H9 (cell line): ENCODE measurements at regions not wholly inside any gene's neighbourhood (a gene's known extent, or its start where the extent isn't known, plus 50 kb on each side); places are given as distances from the start of the nearest gene placed in this dataset.

Experiments
- DNase-seq: peaks from one replicate; pipeline ENCODE4 v3.0.0-alpha.2; 2017
- H2AFZ ChIP-seq: one replicate; pipeline ENCODE4 v1.6.1; 2013; ENCODE audit warnings: mild to moderate bottlenecking, low read length, control low read depth, moderate library complexity
- H2AK5ac ChIP-seq: 2 replicates; pipeline ENCODE4 v1.6.1; 2013; ENCODE audit warnings: low read length, control low read depth, mixed read lengths; ENCODE audit not compliant: insufficient read length
- H2BK120ac ChIP-seq: one replicate; pipeline ENCODE4 v1.6.1; 2013; ENCODE audit warnings: low read depth, mild to moderate bottlenecking, low read length, control low read depth, inconsistent platforms; ENCODE audit not compliant: poor library complexity, severe bottlenecking
- H2BK12ac ChIP-seq: 2 replicates; pipeline ENCODE4 v1.6.1; 2013; ENCODE audit warnings: low read length, control low read depth, mixed read lengths, low read depth; ENCODE audit not compliant: insufficient read length
- H2BK15ac ChIP-seq: 2 replicates; pipeline ENCODE4 v1.6.1; 2013; ENCODE audit warnings: low read depth, low read length, control low read depth
- H2BK20ac ChIP-seq: one replicate; pipeline ENCODE4 v1.6.1; 2013; ENCODE audit warnings: low read depth, mild to moderate bottlenecking, low read length, control low read depth, inconsistent platforms; ENCODE audit not compliant: poor library complexity, severe bottlenecking
- H2BK5ac ChIP-seq: 2 replicates; pipeline ENCODE4 v1.6.1; 2013; ENCODE audit warnings: low read length, control low read depth, mixed read lengths; ENCODE audit not compliant: insufficient read length
- H3K14ac ChIP-seq: 2 replicates; pipeline ENCODE4 v1.6.1; 2013; ENCODE audit warnings: low read length, control low read depth; ENCODE audit not compliant: insufficient read depth
- H3K18ac ChIP-seq: 2 replicates; pipeline ENCODE4 v1.6.1; 2013; ENCODE audit warnings: low read depth, mild to moderate bottlenecking, mixed read lengths, low read length, control low read depth; ENCODE audit not compliant: insufficient read length
- H3K23ac ChIP-seq: 2 replicates; pipeline ENCODE4 v1.6.1; 2013; ENCODE audit warnings: low read length, control low read depth, mixed read lengths, low read depth; ENCODE audit not compliant: insufficient read length
- H3K23me2 ChIP-seq: 2 replicates; pipeline ENCODE4 v1.6.1; 2013; ENCODE audit warnings: low read depth, mild to moderate bottlenecking, mixed read lengths, low read length, control low read depth; ENCODE audit not compliant: insufficient read length, poor library complexity, severe bottlenecking
- H3K27ac ChIP-seq: 2 replicates; pipeline ENCODE4 v1.5.1; 2013; ENCODE audit warnings: low read length, control low read depth, mixed read lengths, low read depth; ENCODE audit not compliant: insufficient read length
- H3K27me3 ChIP-seq: 2 replicates; pipeline ENCODE4 v1.6.1; 2013; ENCODE audit warnings: low read length, control low read depth, inconsistent platforms; ENCODE audit not compliant: insufficient read depth
- H3K4ac ChIP-seq: 2 replicates; pipeline ENCODE4 v1.6.1; 2013; ENCODE audit warnings: low read depth, mild to moderate bottlenecking, control low read depth, inconsistent platforms, low read length, moderate library complexity
- H3K4me1 ChIP-seq: 2 replicates; pipeline ENCODE4 v1.6.1; 2013; ENCODE audit warnings: low read length, control low read depth, inconsistent platforms; ENCODE audit not compliant: insufficient read depth
- H3K4me2 ChIP-seq: 2 replicates; pipeline ENCODE4 v1.6.1; 2013; ENCODE audit warnings: low read length, control low read depth, mixed read lengths; ENCODE audit not compliant: insufficient read length, insufficient read depth
- H3K56ac ChIP-seq: 2 replicates; pipeline ENCODE4 v1.6.1; 2013; ENCODE audit warnings: low read depth, mild to moderate bottlenecking, mixed read lengths, low read length, control low read depth; ENCODE audit not compliant: insufficient read length
- H3K79me1 ChIP-seq: 2 replicates; pipeline ENCODE4 v1.6.1; 2013; ENCODE audit warnings: low read depth, mild to moderate bottlenecking, moderate library complexity, low read length, control low read depth, inconsistent platforms; ENCODE audit not compliant: insufficient read depth, poor library complexity, severe bottlenecking
- H3K79me2 ChIP-seq: 2 replicates; pipeline ENCODE4 v1.6.1; 2013; ENCODE audit warnings: low read length, control low read depth, inconsistent platforms; ENCODE audit not compliant: insufficient read depth
- H3K9ac ChIP-seq: 2 replicates; pipeline ENCODE4 v1.6.1; 2013; ENCODE audit warnings: low read length, control low read depth, mixed read lengths; ENCODE audit not compliant: insufficient read length; ENCODE audit errors: extremely low read depth
- H3K9me3 ChIP-seq: one replicate; pipeline ENCODE4 v1.6.1; 2013; ENCODE audit warnings: low read depth, low read length, inconsistent platforms; ENCODE audit not compliant: control insufficient read depth
- H3T11ph ChIP-seq: one replicate; pipeline ENCODE4 v1.6.1; 2013; ENCODE audit warnings: mild to moderate bottlenecking, low read length, control low read depth, inconsistent platforms
- H4K20me1 ChIP-seq: one replicate; pipeline ENCODE4 v1.6.1; 2013; ENCODE audit not compliant: control insufficient read depth, insufficient read length, insufficient read depth
- H4K5ac ChIP-seq: 2 replicates; pipeline ENCODE4 v1.6.1; 2013; ENCODE audit warnings: low read depth, mild to moderate bottlenecking, mixed read lengths, low read length, control low read depth; ENCODE audit not compliant: insufficient read length
- H4K8ac ChIP-seq: replicated peaks from 2 replicates; pipeline ENCODE4 v1.6.1; 2013; ENCODE audit warnings: low read length, control low read depth, mixed read lengths, low read depth; ENCODE audit not compliant: insufficient read length
- H4K91ac ChIP-seq: 2 replicates; pipeline ENCODE4 v1.6.1; 2013; ENCODE audit warnings: low read depth, mild to moderate bottlenecking, moderate library complexity, mixed read lengths, low read length, control low read depth; ENCODE audit not compliant: insufficient read length
- H3K27ac Mint-ChIP-seq, 3 experiments: 2 replicates in 2 of 3; 3 replicates in 1 of 3; pipeline ENCODE4 v1.8.0; 2020 to 2021; ENCODE audit warnings: mixed read lengths in 3 of 3, mild to moderate bottlenecking in 1 of 3, moderate library complexity in 1 of 3
- H3K27me3 Mint-ChIP-seq: 2 replicates; pipeline ENCODE4 v1.8.0; 2021; ENCODE audit warnings: low read depth, mild to moderate bottlenecking, moderate library complexity, mixed read lengths
- H3K36me3 Mint-ChIP-seq, 3 experiments: 2 replicates in 2 of 3; 3 replicates in 1 of 3; pipeline ENCODE4 v1.8.0; 2020 to 2021; ENCODE audit warnings: low read depth in 3 of 3, mixed read lengths in 3 of 3; ENCODE audit not compliant: insufficient read depth in 1 of 3
- H3K4me1 Mint-ChIP-seq, 2 experiments: 2 replicates each; pipeline ENCODE4 v1.8.0; 2020; ENCODE audit warnings: mixed read lengths in 2 of 2
- H3K4me3 Mint-ChIP-seq, 2 experiments: 2 replicates in 1 of 2; 3 replicates in 1 of 2; pipeline ENCODE4 v1.8.0; 2020 to 2021; ENCODE audit warnings: mild to moderate bottlenecking in 2 of 2, mixed read lengths in 2 of 2, moderate library complexity in 1 of 2
- H3K9me3 Mint-ChIP-seq, 2 experiments: 2 replicates in 1 of 2; 3 replicates in 1 of 2; pipeline ENCODE4 v1.8.0; 2020; ENCODE audit warnings: mild to moderate bottlenecking in 2 of 2, mixed read lengths in 2 of 2, moderate library complexity in 1 of 2
- CTCF ChIP-seq: fragments of 200-600 bp; sonication (generic); conservative IDR thresholded peaks from 3 replicates; pipeline ENCODE4 v1.8.0; 2021; ENCODE audit warnings: antibody characterized with exemption, mild to moderate bottlenecking
- WGBS: extraction: QIAGEN DNeasy Blood & Tissue Kit; methylation state at CpG from one replicate; pipeline ENCODE4 v1.1.7; 2013; ENCODE audit warnings: missing lambda C conversion rate, low lambda C conversion rate, mixed read lengths; ENCODE audit not compliant: insufficient read length; ENCODE audit errors: extremely low coverage; 5-methylcytosine and 5-hydroxymethylcytosine counted together

DNA sequence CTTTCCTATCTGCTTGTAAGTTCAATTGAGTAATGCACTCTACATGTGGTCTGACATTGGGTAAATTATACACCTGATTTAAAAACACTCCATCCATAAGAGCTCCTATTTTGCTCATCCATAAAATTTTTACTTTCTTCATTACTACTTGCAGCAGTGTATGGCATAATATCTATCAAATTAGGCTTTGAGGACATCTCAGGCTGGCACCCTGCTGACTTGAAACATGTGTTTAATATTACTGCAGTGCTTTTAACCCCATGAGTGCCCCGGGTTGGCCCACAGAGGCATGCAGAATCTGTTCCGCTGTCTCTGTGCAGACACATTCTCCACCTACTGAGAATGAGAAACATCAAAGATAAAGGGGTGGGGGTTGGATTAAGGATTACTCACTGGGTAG is 249.9 kb upstream of the DNAJC19 start:
- no peak overlapping the region for H2AK5ac ChIP-seq
- no peak overlapping the region for H2BK15ac ChIP-seq
- no peaks in the 10 kb centered on the region for H4K20me1 ChIP-seq
- H3K4ac ChIP-seq = no peak overlapping the region
- H2BK5ac ChIP-seq = no peak overlapping the region
- H3K4me3 Mint-ChIP-seq = no peak overlapping the region
- H3K27ac ChIP-seq = no peak overlapping the region
- H4K91ac ChIP-seq = no peak overlapping the region
- no peak overlapping the region for H3T11ph ChIP-seq
- no peaks in the 10 kb centered on the region for H3K79me2 ChIP-seq
- H3K56ac ChIP-seq = no peak overlapping the region
- H3K36me3 Mint-ChIP-seq = no peaks in the 10 kb centered on the region
- no peak overlapping the region for H2AFZ ChIP-seq
- H3K18ac ChIP-seq = no peak overlapping the region
- TF ChIP-seq CTCF = no peak
- peaks cover 3% of the 10 kb centered on the region; the same call in 1 of the 2 replicates for H3K27me3 Mint-ChIP-seq
- H3K23ac ChIP-seq = no peak overlapping the region
- H2BK12ac ChIP-seq = no peak overlapping the region
- no peak overlapping the region for H4K5ac ChIP-seq
- no CpG with 5 or more reads among the region's 2 CpGs for WGBS
- no peak overlapping the region for H3K14ac ChIP-seq
- no peak for DNase-seq
- H3K4me1 Mint-ChIP-seq = no peaks in the 10 kb centered on the region
- H3K9me3 Mint-ChIP-seq = no peaks in the 10 kb centered on the region; a peak in 1 of 5 replicates
- no peaks in the 10 kb centered on the region for H3K9me3 ChIP-seq
- no peaks in the 10 kb centered on the region for H3K23me2 ChIP-seq
- H3K9ac ChIP-seq = no peak overlapping the region
- no peak overlapping the region for H3K4me2 ChIP-seq
- no peak overlapping the region for H3K27ac Mint-ChIP-seq
- H4K8ac ChIP-seq = no peak overlapping the region
- H2BK120ac ChIP-seq = no peak overlapping the region
- H3K79me1 ChIP-seq = no peaks in the 10 kb centered on the region
- H3K4me1 ChIP-seq = no peaks in the 10 kb centered on the region
- no peak overlapping the region for H2BK20ac ChIP-seq
- H3K27me3 ChIP-seq = no peaks in the 10 kb centered on the region
